Right lobe of liver (tissue), 6 donors: ENCODE measurements at regions not wholly inside any gene's neighbourhood (a gene's known extent, or its start where the extent isn't known, plus 50 kb on each side); places are given as distances from the start of the nearest gene placed in this dataset.

Experiments
- ATAC-seq, 4 donors: fragments of 200-7000 bp; cut with Tn5 transposase; one replicate each; pipeline ENCODE4 v1.9.1; 2020; ENCODE audit warnings: mild to moderate bottlenecking in 4 of 4, moderate library complexity in 4 of 4
- DNase-seq, 3 donors: peaks; one replicate each; pipeline ENCODE4 v3.0.0-alpha.2; 2020
- H3K27ac ChIP-seq, 3 donors: fragments of 200-600 bp; one replicate each; pipeline ENCODE4 v1.8.0; 2022
- H3K27me3 ChIP-seq, 2 donors: fragments of 200-600 bp; one replicate each; pipeline ENCODE4 v1.8.0; 2022
- H3K36me3 ChIP-seq, 4 donors: fragments of 200-600 bp; sonication (generic) in 1 of 4; one replicate each; pipeline versions ENCODE4 v1.5.1 to v1.8.0; 2017 to 2022; ENCODE audit warnings: control low read depth in 1 of 4
- H3K4me1 ChIP-seq, 4 donors: fragments of 200-600 bp; sonication (generic) in 1 of 4; one replicate each; pipeline versions ENCODE4 v1.5.1 to v1.8.0; 2017 to 2022; ENCODE audit warnings: control low read depth in 1 of 4
- H3K4me3 ChIP-seq, 3 donors: fragments of 200-600 bp; one replicate each; pipeline ENCODE4 v1.8.0; 2022
- H3K9me3 ChIP-seq, 4 donors: fragments of 200-600 bp; sonication (generic) in 1 of 4; one replicate each; pipeline versions ENCODE4 v1.5.1 to v1.8.0; 2017 to 2022; ENCODE audit warnings: control low read depth in 1 of 4
- CTCF ChIP-seq, 4 donors: fragments of 200-600 bp in 3 of 4; fragments of 450-650 bp in 1 of 4; IDR thresholded peaks; one replicate each; pipeline versions ENCODE4 v1.5.1 to v1.8.0; 2016 to 2022; ENCODE audit warnings: antibody characterized with exemption in 4 of 4, mild to moderate bottlenecking in 2 of 4
- POLR2A ChIP-seq: fragments of 450-650 bp; IDR thresholded peaks from one replicate; pipeline ENCODE4 v1.6.1; 2017; ENCODE audit warnings: antibody characterized with exemption, mild to moderate bottlenecking
- WGBS: methylation state at CpG from one replicate; pipeline ENCODE4 v1.1.6; 2018; ENCODE audit warnings: low coverage, low lambda C conversion rate; ENCODE audit not compliant: insufficient coverage; ENCODE audit errors: missing lambda C conversion rate; 5-methylcytosine and 5-hydroxymethylcytosine counted together
- intact Hi-C, 2 donors: fragments of 100-400 bp; cut with DNase I; formaldehyde crosslinking; loops; one replicate each; pipeline versions ENCODE4 v1.11.2 to v1.14.1; 2022
- donor health status: DM: no; HTN: yes; CAD: no.
- donor health status: DM: no; HTN: no; CAD: no.
- donor health status: DM: no; HTN: no; CAD: no.
- donor health status: DM: no; HTN: yes; CAD: no.
- donor health status: DM: no; HTN: yes; CAD: no.

GRCh38 chr9:118596374-118597015, 772.7 kb downstream of the BRINP1 start:
- no peaks in the 10 kb centered on the region for H3K9me3 ChIP-seq
- H3K4me1 ChIP-seq, result peaks cover 0 to 12% (median 0%) of the 10 kb centered on the region in 4 donors
- no peak overlapping the region for H3K4me3 ChIP-seq
- TF ChIP-seq POLR2A (no peak), CTCF (IDR thresholded peaks at IDR 0.05) (no peak)
- ATAC-seq, result peak; percentile 68 to 94 (median 91)
- peak overlapping the region in 1 of 3 donors; percentile 33 for H3K27ac ChIP-seq
- no peaks in the 10 kb centered on the region for H3K36me3 ChIP-seq
- intact Hi-C loops, result no loop called here
- 20% methylated on average over 5 of the region's 5 CpGs for WGBS
- H3K27me3 ChIP-seq, result no peaks in the 10 kb centered on the region
- no peak for DNase-seq

- no peak overlapping the region for H3K27ac ChIP-seq
- DNase-seq (no peak), ATAC-seq (no peak)
- peaks cover 0 to 24% (median 0%) of the 10 kb centered on the region in 4 donors for H3K4me1 ChIP-seq
- 88% methylated on average over 2 of the region's 2 CpGs for WGBS
- intact Hi-C loops, result no loop called here
- H3K36me3 ChIP-seq, result no peaks in the 10 kb centered on the region
- no peak overlapping the region for H3K4me3 ChIP-seq
- no peak for TF ChIP-seq CTCF (IDR thresholded peaks at IDR 0.05)
- no peak for TF ChIP-seq POLR2A
- no peaks in the 10 kb centered on the region for H3K27me3 ChIP-seq
- H3K9me3 ChIP-seq, result no peaks in the 10 kb centered on the region
These were observed 762.6 kb downstream of the BRINP1 start for GRCh38 chr9:118606668-118607067.

- TF ChIP-seq POLR2A (no peak), CTCF (IDR thresholded peaks at IDR 0.05) (no peak)
- 64% methylated on average over 3 of the region's 3 CpGs for WGBS
- Histone ChIP-seq H3K27ac (no peak overlapping the region), H3K4me1 (peaks cover 0 to 7% (median 0%) of the 10 kb centered on the region in 4 donors), H3K27me3 (no peaks in the 10 kb centered on the region), H3K4me3 (no peak overlapping the region), H3K36me3 (no peaks in the 10 kb centered on the region), H3K9me3 (no peaks in the 10 kb centered on the region)
- intact Hi-C loops, result no loop called here
- ATAC-seq (no peak), DNase-seq (no peak)
These were observed 759.7 kb downstream of the BRINP1 start for GRCh38 chr9:118609355-118610044.

- 44% methylated on average over 3 of the region's 3 CpGs for WGBS
- H3K4me1 ChIP-seq, result no peaks in the 10 kb centered on the region
- H3K27me3 ChIP-seq, result no peaks in the 10 kb centered on the region
- H3K27ac ChIP-seq, result no peak overlapping the region
- no peak for TF ChIP-seq CTCF (IDR thresholded peaks at IDR 0.05)
- no peak for TF ChIP-seq POLR2A
- H3K36me3 ChIP-seq, result no peaks in the 10 kb centered on the region
- DNase-seq (no peak), ATAC-seq (no peak)
- intact Hi-C loops, result no loop called here
- no peaks in the 10 kb centered on the region for H3K9me3 ChIP-seq
- H3K4me3 ChIP-seq, result no peak overlapping the region
These were observed 757.0 kb downstream of the BRINP1 start for GRCh38 chr9:118612201-118612600.
